Spleen (tissue), 7 donors: ENCODE measurements at regions not wholly inside any gene's neighbourhood (a gene's known extent, or its start where the extent isn't known, plus 50 kb on each side); places are given as distances from the start of the nearest gene placed in this dataset.

Experiments
- POLR2A ChIP-seq, 3 donors: fragments of 450-650 bp; IDR thresholded peaks; one replicate each; pipeline ENCODE4 v1.5.1; 2017; ENCODE audit warnings: antibody characterized with exemption in 3 of 3, mild to moderate bottlenecking in 1 of 3
- POLR2AphosphoS5 ChIP-seq, 3 donors: sonication (generic); formaldehyde crosslinking; IDR thresholded peaks; one replicate each; pipeline ENCODE4 v1.5.1; 2017; ENCODE audit warnings: antibody characterized with exemption in 3 of 3
- TF ChIP-seq, protein P1 (sequence below), 11 experiments: fragments of 200-600 bp in 7 of 11; fragments of 450-650 bp in 4 of 11; sonication (generic) in 4 of 11; IDR thresholded peaks in 8 of 11; conservative IDR thresholded peaks in 3 of 11; 1 replicate in 7 of 11; 2 replicates in 4 of 11; pipeline versions ENCODE4 v1.4.0 to v1.8.0; 2016 to 2021; ENCODE audit warnings: antibody characterized with exemption in 11 of 11, inconsistent platforms in 4 of 11, mild to moderate bottlenecking in 1 of 11
- donor health status: DM: no; HTN: no; CAD: no; lungs with moderate emphysema.
- donor health status: DM: no; HTN: no; CAD: no.
- donor health status: DM: no; HTN: no; CAD: no.

DNA sequence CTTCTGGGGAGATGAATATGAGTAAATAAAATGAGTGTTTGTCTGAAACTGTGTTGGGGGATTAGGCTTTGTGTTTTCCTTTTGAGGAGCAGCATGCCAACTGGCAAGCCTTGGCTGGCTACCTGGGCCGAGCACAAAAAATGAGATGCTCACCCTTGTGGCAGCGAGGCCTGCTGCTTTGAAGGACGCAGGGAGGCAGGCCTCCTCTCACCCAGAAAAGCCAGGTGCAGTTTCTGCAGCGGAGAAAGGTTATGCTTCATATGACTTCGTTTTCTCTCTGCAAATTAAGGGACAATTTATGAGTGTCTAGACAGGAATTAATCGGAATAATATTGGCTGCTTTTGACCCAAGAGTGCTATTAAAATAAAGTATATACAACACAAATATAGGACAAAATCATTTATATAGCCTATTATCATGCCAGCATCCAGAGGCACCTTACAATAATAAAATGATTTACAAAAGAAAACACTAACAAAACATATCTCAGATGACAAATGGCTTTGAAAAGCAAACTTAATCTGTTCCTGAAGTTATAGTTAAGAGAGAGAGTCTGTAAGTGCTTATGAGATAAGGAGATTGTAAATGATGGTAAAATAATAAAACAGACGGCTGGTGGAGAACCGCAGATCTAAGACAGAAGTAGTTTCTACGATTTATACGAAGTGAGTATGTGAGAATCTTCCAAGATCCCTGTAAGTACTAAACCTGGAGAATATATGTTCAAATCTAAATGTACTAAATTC is 682.8 kb upstream of the NR2F2 start:
- TF ChIP-seq, protein P1, sequence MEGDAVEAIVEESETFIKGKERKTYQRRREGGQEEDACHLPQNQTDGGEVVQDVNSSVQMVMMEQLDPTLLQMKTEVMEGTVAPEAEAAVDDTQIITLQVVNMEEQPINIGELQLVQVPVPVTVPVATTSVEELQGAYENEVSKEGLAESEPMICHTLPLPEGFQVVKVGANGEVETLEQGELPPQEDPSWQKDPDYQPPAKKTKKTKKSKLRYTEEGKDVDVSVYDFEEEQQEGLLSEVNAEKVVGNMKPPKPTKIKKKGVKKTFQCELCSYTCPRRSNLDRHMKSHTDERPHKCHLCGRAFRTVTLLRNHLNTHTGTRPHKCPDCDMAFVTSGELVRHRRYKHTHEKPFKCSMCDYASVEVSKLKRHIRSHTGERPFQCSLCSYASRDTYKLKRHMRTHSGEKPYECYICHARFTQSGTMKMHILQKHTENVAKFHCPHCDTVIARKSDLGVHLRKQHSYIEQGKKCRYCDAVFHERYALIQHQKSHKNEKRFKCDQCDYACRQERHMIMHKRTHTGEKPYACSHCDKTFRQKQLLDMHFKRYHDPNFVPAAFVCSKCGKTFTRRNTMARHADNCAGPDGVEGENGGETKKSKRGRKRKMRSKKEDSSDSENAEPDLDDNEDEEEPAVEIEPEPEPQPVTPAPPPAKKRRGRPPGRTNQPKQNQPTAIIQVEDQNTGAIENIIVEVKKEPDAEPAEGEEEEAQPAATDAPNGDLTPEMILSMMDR (IDR thresholded peaks at IDR 0.05 in 8 of 11, conservative IDR thresholded peaks at IDR 0.05 in 3 of 11), result no peak
- no peak for TF ChIP-seq POLR2A (IDR thresholded peaks at IDR 0.05)
- no peak for TF ChIP-seq POLR2AphosphoS5 (IDR thresholded peaks at IDR 0.05)
